B cell (primary cell): ENCODE measurements at regions not wholly inside any gene's neighbourhood (a gene's known extent, or its start where the extent isn't known, plus 50 kb on each side); places are given as distances from the start of the nearest gene placed in this dataset.
A peak's percentile ranks its signal among the peaks of the same experiment; 100 is the strongest.

Experiments used
- ATAC-seq: fragments of 200-7000 bp; cut with Tn5 transposase; one replicate; pipeline ENCODE4 v1.10.0; 2021; ENCODE audit warnings: low read depth, mild to moderate bottlenecking, moderate number of reproducible peaks, moderate library complexity
- CTCF ChIA-PET: fragments of 350-600 bp; sonication (Branson Sonifier 250); formaldehyde crosslinking; loops from one replicate; lab custom pipeline; 2021; ENCODE audit warnings: antibody characterized with exemption, inconsistent platforms; lab: Charles Lee
- POLR2A ChIA-PET: fragments of 350-600 bp; sonication (Branson Sonifier 250); formaldehyde crosslinking; loops from one replicate; lab custom pipeline; 2021; ENCODE audit warnings: antibody characterized with exemption; lab: Charles Lee
- DNase-seq: peaks from one replicate; pipeline ENCODE4 v3.0.0; 2013
- H2AFZ ChIP-seq: 2 replicates; pipeline ENCODE4 v1.6.1; 2012; ENCODE audit warnings: mild to moderate bottlenecking, low read depth, low read length; ENCODE audit not compliant: insufficient read depth, poor library complexity, severe bottlenecking
- H3K27ac ChIP-seq, 2 donors: 1 replicate in 1 of 2; 2 replicates in 1 of 2; pipeline ENCODE4 v1.5.1; 2012 to 2013; ENCODE audit warnings: low read length in 2 of 2, mild to moderate bottlenecking in 2 of 2, moderate library complexity in 1 of 2
- H3K27me3 ChIP-seq, 4 experiments: fragments of 200-600 bp in 1 of 4; sonication (generic) in 1 of 4; replicated peaks in 1 of 4; 1 replicate in 2 of 4; 2 replicates in 2 of 4; pipeline versions ENCODE4 v1.6.1 to v1.7.0; 2013 to 2016; ENCODE audit warnings: low read length in 3 of 4, mild to moderate bottlenecking in 2 of 4, mixed read lengths in 1 of 4, moderate library complexity in 1 of 4; ENCODE audit not compliant: insufficient read depth in 4 of 4, control insufficient read depth in 3 of 4; ENCODE audit errors: control extremely low read depth in 1 of 4
- H3K36me3 ChIP-seq, 2 experiments: replicated peaks in 1 of 2; 1 replicate in 1 of 2; 2 replicates in 1 of 2; pipeline versions ENCODE4 v1.6.1 to v1.7.1; 2013; ENCODE audit warnings: low read length in 1 of 2; ENCODE audit not compliant: insufficient read depth in 2 of 2, control insufficient read depth in 1 of 2; ENCODE audit errors: control extremely low read depth in 1 of 2, extremely low read depth in 1 of 2
- H3K4me1 ChIP-seq, 2 donors: fragments of 200-600 bp in 1 of 2; sonication (generic) in 1 of 2; 1 replicate in 1 of 2; 2 replicates in 1 of 2; pipeline versions ENCODE4 v1.5.1 to v1.6.1; 2013 to 2017; ENCODE audit warnings: low read length in 2 of 2; ENCODE audit not compliant: control insufficient read depth in 2 of 2, insufficient read depth in 2 of 2
- H3K4me2 ChIP-seq: replicated peaks from 2 replicates; pipeline ENCODE3; 2012; ENCODE audit warnings: mild to moderate bottlenecking, low read depth, low read length; ENCODE audit not compliant: poor library complexity, severe bottlenecking
- H3K4me3 ChIP-seq, 5 experiments: fragments of 200-600 bp in 1 of 5; sonication (generic) in 1 of 5; 1 replicate in 3 of 5; 2 replicates in 2 of 5; pipeline versions ENCODE4 v1.5.1 to v1.7.0; 2011 to 2016; ENCODE audit warnings: low read length in 4 of 5, mild to moderate bottlenecking in 4 of 5, low read depth in 2 of 5, control low read depth in 1 of 5, moderate library complexity in 1 of 5; ENCODE audit not compliant: insufficient read depth in 1 of 5; ENCODE audit errors: control extremely low read depth in 1 of 5, extremely low read depth in 1 of 5
- H3K79me2 ChIP-seq: fragments of 200-600 bp; sonication (generic); one replicate; pipeline ENCODE4 v1.6.0; 2016; ENCODE audit warnings: low read length; ENCODE audit not compliant: control insufficient read depth, insufficient read depth
- H3K9ac ChIP-seq: fragments of 200-600 bp; sonication (generic); 2 replicates; pipeline ENCODE4 v1.6.1; 2017; ENCODE audit warnings: mild to moderate bottlenecking, low read length, moderate library complexity
- H3K9me3 ChIP-seq, 3 donors: one replicate each; pipeline versions ENCODE4 v1.6.1 to v1.7.1; 2013; ENCODE audit warnings: low read length in 2 of 3; ENCODE audit not compliant: control insufficient read depth in 2 of 3, insufficient read depth in 1 of 3; ENCODE audit errors: control extremely low read depth in 1 of 3
- H4K20me1 ChIP-seq: 2 replicates; pipeline ENCODE4 v1.6.0; 2012; ENCODE audit warnings: mild to moderate bottlenecking, low read length; ENCODE audit not compliant: insufficient read depth, control insufficient read depth, poor library complexity, severe bottlenecking
- H3K27ac Mint-ChIP-seq: one replicate; pipeline ENCODE4 v1.8.0; 2021; ENCODE audit warnings: mixed read lengths
- H3K27me3 Mint-ChIP-seq: one replicate; pipeline ENCODE4 v1.8.0; 2021; ENCODE audit warnings: mixed read lengths
- H3K4me1 Mint-ChIP-seq: one replicate; pipeline ENCODE4 v1.8.0; 2021; ENCODE audit warnings: mixed read lengths
- H3K4me3 Mint-ChIP-seq: one replicate; pipeline ENCODE4 v1.8.0; 2021; ENCODE audit warnings: mixed read lengths
- H3K9me3 Mint-ChIP-seq: one replicate; pipeline ENCODE4 v1.8.0; 2022; ENCODE audit warnings: mixed read lengths; ENCODE audit not compliant: insufficient read depth
- EZH2 ChIP-seq: IDR thresholded peaks from 2 replicates; pipeline ENCODE4 v1.6.1; 2012; ENCODE audit warnings: borderline replicate concordance, low read depth, mild to moderate bottlenecking, moderate library complexity, low read length; ENCODE audit not compliant: insufficient read depth, poor library complexity, severe bottlenecking
- WGBS: methylation state at CpG from one replicate; pipeline ENCODE4 v1.1.5; 2013; ENCODE audit warnings: missing lambda C conversion rate; ENCODE audit not compliant: insufficient coverage; 5-methylcytosine and 5-hydroxymethylcytosine counted together
- intact Hi-C: fragments of 100-400 bp; cut with micrococcal nuclease; formaldehyde crosslinking; loops from one replicate; pipeline ENCODE4 v1.10.0; 2022
- TF ChIP-seq, protein P1 (sequence below): fragments of 200-600 bp; IDR thresholded peaks from one replicate; pipeline ENCODE4 v1.8.0; 2022; ENCODE audit warnings: antibody characterized with exemption, mild to moderate bottlenecking

DNA sequence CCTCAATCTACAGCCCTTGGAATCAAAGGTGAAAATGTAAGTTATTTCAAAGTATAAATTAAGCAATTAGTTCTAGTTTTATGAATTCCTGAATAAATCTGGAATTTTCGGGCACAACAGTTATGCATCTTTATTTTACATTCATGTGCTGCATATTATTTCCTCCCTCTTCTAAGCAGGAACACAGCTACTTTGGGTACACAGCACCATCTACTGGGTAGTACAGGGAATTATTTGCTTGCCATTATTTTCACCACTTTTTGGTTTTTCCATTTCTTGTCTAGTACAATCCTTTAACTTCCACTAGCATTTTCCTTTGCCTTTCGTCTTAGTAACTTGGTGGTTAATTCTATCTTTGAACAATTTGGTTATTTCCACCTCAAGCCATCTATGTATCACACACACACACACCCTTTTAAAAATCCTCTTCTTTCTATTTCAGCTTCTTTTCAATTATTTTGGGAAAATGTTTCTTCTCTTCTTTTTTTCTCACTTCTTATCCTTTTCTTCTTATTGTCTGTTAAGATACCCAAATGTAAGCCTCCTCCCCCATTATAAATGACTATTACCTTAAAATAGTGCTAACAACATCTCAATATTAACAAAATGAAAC, 451.0 kb downstream of the MFSD1 start:
- H3K4me3 ChIP-seq: no peak overlapping the region
- H3K4me1 Mint-ChIP-seq: no peaks in the 10 kb centered on the region
- H2AFZ ChIP-seq: no peak overlapping the region
- no peak overlapping the region for H3K27ac Mint-ChIP-seq
- WGBS: no CpG with 5 or more reads among the region's 2 CpGs
- no peaks in the 10 kb centered on the region for H4K20me1 ChIP-seq
- DNase-seq (peak; percentile 24), ATAC-seq (no peak)
- H3K27me3 ChIP-seq: peaks cover 0 to 2% (median 0%) of the 10 kb centered on the region in 4 experiments
- H3K27me3 Mint-ChIP-seq: peaks cover 9% of the 10 kb centered on the region
- CTCF ChIA-PET: interaction anchor here (0.6 to 2.4 kb wide), 2 partner anchors 7 to 123 kb away, joined by 3 to 8 read pairs; no protein-coding TSS in a partner anchor
- POLR2A ChIA-PET: no interaction called here
- no peak for TF ChIP-seq EZH2
- TF ChIP-seq, protein P1, sequence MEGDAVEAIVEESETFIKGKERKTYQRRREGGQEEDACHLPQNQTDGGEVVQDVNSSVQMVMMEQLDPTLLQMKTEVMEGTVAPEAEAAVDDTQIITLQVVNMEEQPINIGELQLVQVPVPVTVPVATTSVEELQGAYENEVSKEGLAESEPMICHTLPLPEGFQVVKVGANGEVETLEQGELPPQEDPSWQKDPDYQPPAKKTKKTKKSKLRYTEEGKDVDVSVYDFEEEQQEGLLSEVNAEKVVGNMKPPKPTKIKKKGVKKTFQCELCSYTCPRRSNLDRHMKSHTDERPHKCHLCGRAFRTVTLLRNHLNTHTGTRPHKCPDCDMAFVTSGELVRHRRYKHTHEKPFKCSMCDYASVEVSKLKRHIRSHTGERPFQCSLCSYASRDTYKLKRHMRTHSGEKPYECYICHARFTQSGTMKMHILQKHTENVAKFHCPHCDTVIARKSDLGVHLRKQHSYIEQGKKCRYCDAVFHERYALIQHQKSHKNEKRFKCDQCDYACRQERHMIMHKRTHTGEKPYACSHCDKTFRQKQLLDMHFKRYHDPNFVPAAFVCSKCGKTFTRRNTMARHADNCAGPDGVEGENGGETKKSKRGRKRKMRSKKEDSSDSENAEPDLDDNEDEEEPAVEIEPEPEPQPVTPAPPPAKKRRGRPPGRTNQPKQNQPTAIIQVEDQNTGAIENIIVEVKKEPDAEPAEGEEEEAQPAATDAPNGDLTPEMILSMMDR: peak; percentile 68
- H3K9ac ChIP-seq: no peak overlapping the region
- no peak overlapping the region for H3K4me2 ChIP-seq
- no peak overlapping the region for H3K4me3 Mint-ChIP-seq
- H3K27ac ChIP-seq: no peak overlapping the region
- peaks cover 7% of the 10 kb centered on the region for H3K9me3 Mint-ChIP-seq
- H3K9me3 ChIP-seq: peaks cover 0 to 13% (median 1%) of the 10 kb centered on the region in 3 donors
- H3K36me3 ChIP-seq: no peaks in the 10 kb centered on the region
- intact Hi-C loops: no loop called here
- no peaks in the 10 kb centered on the region for H3K4me1 ChIP-seq
- no peaks in the 10 kb centered on the region for H3K79me2 ChIP-seq

DNA sequence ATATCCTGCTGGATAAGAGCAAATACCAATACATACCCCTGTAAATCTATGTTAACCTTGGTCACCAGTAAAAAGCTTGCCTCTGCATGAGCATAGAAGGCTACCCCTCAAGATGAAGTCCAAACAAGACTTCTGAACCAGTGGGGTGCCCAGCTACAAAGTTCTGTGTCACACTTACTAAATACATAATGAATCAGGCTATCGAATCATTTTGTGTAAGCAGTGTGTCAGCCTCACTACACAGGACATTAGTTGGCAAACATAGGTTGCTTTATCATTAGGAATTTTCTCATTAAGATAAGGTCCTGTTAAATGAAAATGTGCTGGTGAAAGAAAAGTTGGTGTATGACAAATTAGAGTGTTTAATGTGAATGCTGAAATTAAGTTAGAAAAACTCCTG, 452.0 kb downstream of the MFSD1 start:
- Histone ChIP-seq H3K36me3 (no peaks in the 10 kb centered on the region), H3K27ac (no peak overlapping the region), H3K79me2 (no peaks in the 10 kb centered on the region), H3K9me3 (peaks cover 0 to 13% (median 1%) of the 10 kb centered on the region in 3 donors), H2AFZ (no peak overlapping the region), H3K9ac (no peak overlapping the region), H3K4me2 (no peak overlapping the region), H3K4me1 (no peaks in the 10 kb centered on the region), H3K27me3 (peaks cover 0 to 2% (median 0%) of the 10 kb centered on the region in 4 experiments), H3K4me3 (no peak overlapping the region), H4K20me1 (no peaks in the 10 kb centered on the region)
- Mint-ChIP-seq H3K27me3 (peaks cover 12% of the 10 kb centered on the region), H3K27ac (no peak overlapping the region), H3K9me3 (peaks cover 7% of the 10 kb centered on the region), H3K4me3 (no peak overlapping the region), H3K4me1 (no peaks in the 10 kb centered on the region)
- ATAC-seq (no peak), DNase-seq (no peak)
- POLR2A ChIA-PET: no interaction called here
- CTCF ChIA-PET: interaction anchor here (0.6 to 0.8 kb wide), 2 partner anchors 12 to 334 kb away, joined by 3 read pairs; no protein-coding TSS in a partner anchor
- intact Hi-C loops: no loop called here
- no peak for TF ChIP-seq EZH2
- TF ChIP-seq, protein P1: no peak
- no CpG with 5 or more reads among the region's 1 CpG for WGBS
